ENCODE measurements at regions not wholly inside any gene's neighbourhood (a gene's known extent, or its start where the extent isn't known, plus 50 kb on each side); places are given as distances from the start of the nearest gene placed in this dataset.

DNA sequence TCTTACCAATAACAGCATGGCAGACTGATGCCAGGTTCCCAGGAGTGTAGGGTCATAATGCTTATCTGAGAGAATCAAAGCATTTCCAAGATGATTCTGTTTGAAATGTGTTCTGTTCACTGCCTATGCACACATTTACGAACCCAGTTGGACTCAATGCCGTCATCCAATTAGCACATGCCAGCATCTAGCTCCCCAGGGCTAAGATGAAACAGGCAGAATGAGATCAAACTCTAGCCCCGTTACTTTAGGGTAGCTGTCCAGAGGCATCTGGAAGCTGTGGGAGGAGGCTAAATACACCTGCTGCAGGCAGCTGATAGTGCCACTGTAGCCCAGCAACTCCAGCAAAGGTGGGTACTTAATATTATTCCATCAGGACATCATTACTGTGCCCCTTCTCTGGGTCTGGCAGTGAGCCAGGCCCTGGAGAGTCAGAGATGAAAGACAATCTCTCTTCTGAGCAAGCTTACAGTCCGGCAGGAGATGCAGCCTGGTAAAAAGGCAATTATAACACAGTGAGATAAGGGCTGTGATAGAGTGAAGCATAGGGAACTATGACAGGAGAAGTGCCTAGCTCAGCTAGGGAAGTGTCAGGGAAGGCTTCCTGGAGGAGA is 156.4 kb upstream of the PPP2R3A start:
- Histone ChIP-seq H3K4me2 (ENCODE audit: low read length) (no peak overlapping the region), H2AFZ (no peak overlapping the region), H3K27me3 (ENCODE audit: control insufficient read depth, insufficient read depth, low read length) (no peaks in the 10 kb centered on the region), H3K36me3 (ENCODE audit: control insufficient read depth, insufficient read depth, low read length) (no peaks in the 10 kb centered on the region), H3K9me3 (ENCODE audit: control insufficient read depth, low read length) (no peaks in the 10 kb centered on the region), H3K9ac (no peak overlapping the region), H3K4me3 (ENCODE audit: low read depth, low read length) (no peak overlapping the region), H3K27ac (no peak overlapping the region), H3K79me2 (no peaks in the 10 kb centered on the region), H3K4me1 (no peaks in the 10 kb centered on the region)
- no peak for TF ChIP-seq CTCF (IDR thresholded peaks at IDR 0.05)

GRCh38 chr3:135811651-135812050 is 153.9 kb upstream of the PPP2R3A start:
- Histone ChIP-seq H3K4me1 (no peaks in the 10 kb centered on the region), H3K4me3 (ENCODE audit: low read depth, low read length) (no peak overlapping the region), H3K79me2 (no peaks in the 10 kb centered on the region), H2AFZ (no peak overlapping the region), H3K27me3 (ENCODE audit: control insufficient read depth, insufficient read depth, low read length) (no peaks in the 10 kb centered on the region), H3K27ac (no peak overlapping the region), H3K4me2 (ENCODE audit: low read length) (no peak overlapping the region), H3K9me3 (ENCODE audit: control insufficient read depth, low read length) (no peaks in the 10 kb centered on the region), H3K9ac (no peak overlapping the region), H3K36me3 (ENCODE audit: control insufficient read depth, insufficient read depth, low read length) (no peaks in the 10 kb centered on the region)
- TF ChIP-seq CTCF (IDR thresholded peaks at IDR 0.05), result no peak

GRCh38 chr3:135812057-135812456 is 153.5 kb upstream of the PPP2R3A start:
- Histone ChIP-seq H3K9me3 (ENCODE audit: control insufficient read depth, low read length) (no peaks in the 10 kb centered on the region), H3K27ac (no peak overlapping the region), H3K4me1 (no peaks in the 10 kb centered on the region), H3K9ac (no peak overlapping the region), H3K4me2 (ENCODE audit: low read length) (no peak overlapping the region), H3K36me3 (ENCODE audit: control insufficient read depth, insufficient read depth, low read length) (no peaks in the 10 kb centered on the region), H3K27me3 (ENCODE audit: control insufficient read depth, insufficient read depth, low read length) (no peaks in the 10 kb centered on the region), H2AFZ (no peak overlapping the region), H3K4me3 (ENCODE audit: low read depth, low read length) (no peak overlapping the region), H3K79me2 (no peaks in the 10 kb centered on the region)
- TF ChIP-seq CTCF (IDR thresholded peaks at IDR 0.05), result no peak

GRCh38 chr3:135834465-135834864 is 131.1 kb upstream of the PPP2R3A start:
- no peak overlapping the region for H3K4me3 ChIP-seq (ENCODE audit: low read depth, low read length)
- TF ChIP-seq CTCF (IDR thresholded peaks at IDR 0.05), result no peak
- no peak overlapping the region for H3K9ac ChIP-seq
- H3K4me1 ChIP-seq, result no peaks in the 10 kb centered on the region
- H3K79me2 ChIP-seq, result no peaks in the 10 kb centered on the region
- no peaks in the 10 kb centered on the region for H3K27me3 ChIP-seq (ENCODE audit: control insufficient read depth, insufficient read depth, low read length)
- no peak overlapping the region for H3K27ac ChIP-seq
- H2AFZ ChIP-seq, result no peak overlapping the region
- H3K4me2 ChIP-seq (ENCODE audit: low read length), result no peak overlapping the region
- H3K9me3 ChIP-seq (ENCODE audit: control insufficient read depth, low read length), result no peaks in the 10 kb centered on the region
- H3K36me3 ChIP-seq (ENCODE audit: control insufficient read depth, insufficient read depth, low read length), result no peaks in the 10 kb centered on the region

DNA sequence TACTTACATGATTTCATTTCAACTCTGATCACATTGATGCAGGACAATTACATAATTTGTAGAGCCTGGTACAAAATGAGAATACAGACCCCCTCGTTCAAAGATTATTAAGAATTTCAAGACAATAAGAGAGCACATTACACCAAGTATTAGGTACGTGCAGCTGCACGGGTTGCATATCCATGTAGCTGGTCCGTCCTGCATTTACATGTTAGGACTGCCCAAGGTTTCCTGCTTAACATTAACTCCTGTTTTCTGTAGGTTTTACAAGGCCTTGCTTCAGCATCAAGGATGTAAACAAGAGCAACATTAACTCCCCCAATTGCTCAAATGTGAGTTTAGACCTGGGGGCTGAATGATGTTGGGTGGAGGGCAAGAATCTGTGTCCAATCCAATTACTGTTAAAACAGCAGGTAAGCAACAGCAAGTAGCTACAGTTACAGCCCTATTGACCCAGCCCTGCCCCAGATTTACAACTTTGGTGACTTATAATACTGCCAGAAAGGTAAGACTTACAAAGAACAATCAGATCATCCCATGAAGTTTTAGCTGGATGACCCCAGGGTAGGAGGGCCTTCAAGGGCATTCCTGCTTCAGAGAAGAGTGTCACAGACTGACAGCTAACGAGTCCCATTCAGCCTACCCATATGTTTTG is 127.4 kb upstream of the PPP2R3A start:
- H3K27me3 ChIP-seq (ENCODE audit: control insufficient read depth, insufficient read depth, low read length), result no peaks in the 10 kb centered on the region
- no peak overlapping the region for H3K4me3 ChIP-seq (ENCODE audit: low read depth, low read length)
- H3K4me2 ChIP-seq (ENCODE audit: low read length), result no peak overlapping the region
- no peak for TF ChIP-seq CTCF (IDR thresholded peaks at IDR 0.05)
- no peak overlapping the region for H3K27ac ChIP-seq
- H3K79me2 ChIP-seq, result no peaks in the 10 kb centered on the region
- no peaks in the 10 kb centered on the region for H3K4me1 ChIP-seq
- no peak overlapping the region for H2AFZ ChIP-seq
- H3K9me3 ChIP-seq (ENCODE audit: control insufficient read depth, low read length), result no peaks in the 10 kb centered on the region
- H3K36me3 ChIP-seq (ENCODE audit: control insufficient read depth, insufficient read depth, low read length), result no peaks in the 10 kb centered on the region
- no peak overlapping the region for H3K9ac ChIP-seq

All from parathyroid adenoma (tissue), 2 donors.